ENCODE measurements at regions not wholly inside any gene's neighbourhood (a gene's known extent, or its start where the extent isn't known, plus 50 kb on each side); places are given as distances from the start of the nearest gene placed in this dataset.

- Histone ChIP-seq H3K27me3 (no peaks in the 10 kb centered on the region), H3K36me3 (replicated peaks in 1 of 2; ENCODE audit: insufficient read depth in 1 of 2, low read depth in 2 of 2) (no peaks in the 10 kb centered on the region), H3K4me3 (no peak overlapping the region), H3K9me3 (no peaks in the 10 kb centered on the region), H3K27ac (no peak overlapping the region), H3K4me1 (no peaks in the 10 kb centered on the region)
- DNase-seq (peak in 1 of 4 donors; percentile 12), ATAC-seq (no peak)
- no peak for TF ChIP-seq POLR2A (IDR thresholded peaks at IDR 0.05)
- TF ChIP-seq CTCF (IDR thresholded peaks at IDR 0.05): no peak
- intact Hi-C loops (cut with DNase I): no loop called here
- 65% methylated on average over 7 of the region's 7 CpGs for WGBS, 2 donors
Observed at GRCh38 chrX:142804085-142804484, 221.6 kb upstream of the SPANXN4 start.

GRCh38 chrX:142819461-142819860, 206.3 kb upstream of the SPANXN4 start:
- 87% methylated on average over 4 of the region's 5 CpGs; no CpG with 5 or more reads in 1 of the 2 donors for WGBS, 2 donors

GRCh38 chrX:142828129-142828528, 197.6 kb upstream of the SPANXN4 start:
- WGBS, 2 donors: 50 to 57% methylated on average over 1 of the region's 1 CpG
- no peak for ATAC-seq

More at GRCh38 chrX:142819461-142819860, 206.3 kb upstream of the SPANXN4 start:
- no peaks in the 10 kb centered on the region for H3K36me3 ChIP-seq (replicated peaks in 1 of 2; ENCODE audit: insufficient read depth in 1 of 2, low read depth in 2 of 2)
- TF ChIP-seq CTCF (IDR thresholded peaks at IDR 0.05): no peak
- no peak for TF ChIP-seq POLR2A (IDR thresholded peaks at IDR 0.05)
- no peaks in the 10 kb centered on the region for H3K27me3 ChIP-seq
- no peak for ATAC-seq
- intact Hi-C loops (cut with DNase I): no loop called here
- DNase-seq: no peak
- H3K4me1 ChIP-seq: no peaks in the 10 kb centered on the region
- H3K4me3 ChIP-seq: no peak overlapping the region
- no peaks in the 10 kb centered on the region for H3K9me3 ChIP-seq
- no peak overlapping the region for H3K27ac ChIP-seq

GRCh38 chrX:142831961-142832530, 193.7 kb upstream of the SPANXN4 start:
- intact Hi-C loops (cut with DNase I): no loop called here
- DNase-seq (no peak), ATAC-seq (no peak)
- WGBS, 2 donors: 51 to 53% methylated on average over 3 of the region's 3 CpGs
- Histone ChIP-seq H3K27me3 (no peaks in the 10 kb centered on the region), H3K36me3 (replicated peaks in 1 of 2; ENCODE audit: insufficient read depth in 1 of 2, low read depth in 2 of 2) (no peaks in the 10 kb centered on the region), H3K27ac (no peak overlapping the region), H3K4me3 (no peak overlapping the region), H3K9me3 (no peaks in the 10 kb centered on the region), H3K4me1 (no peaks in the 10 kb centered on the region)
- TF ChIP-seq CTCF (IDR thresholded peaks at IDR 0.05) (no peak), POLR2A (IDR thresholded peaks at IDR 0.05) (no peak)

More at GRCh38 chrX:142828129-142828528, 197.6 kb upstream of the SPANXN4 start:
- intact Hi-C loops (cut with DNase I): no loop called here
- TF ChIP-seq POLR2A (IDR thresholded peaks at IDR 0.05): no peak
- H3K9me3 ChIP-seq: no peaks in the 10 kb centered on the region
- DNase-seq: no peak
- no peaks in the 10 kb centered on the region for H3K36me3 ChIP-seq (replicated peaks in 1 of 2; ENCODE audit: insufficient read depth in 1 of 2, low read depth in 2 of 2)
- no peaks in the 10 kb centered on the region for H3K27me3 ChIP-seq
- H3K27ac ChIP-seq: no peak overlapping the region
- no peak overlapping the region for H3K4me3 ChIP-seq
- no peaks in the 10 kb centered on the region for H3K4me1 ChIP-seq

GRCh38 chrX:142854970-142855369, 170.8 kb upstream of the SPANXN4 start:
- intact Hi-C loops (cut with DNase I): no loop called here
- no peak for DNase-seq
- H3K4me3 ChIP-seq: no peak overlapping the region
- no peaks in the 10 kb centered on the region for H3K36me3 ChIP-seq (replicated peaks in 1 of 2; ENCODE audit: insufficient read depth in 1 of 2, low read depth in 2 of 2)
- TF ChIP-seq POLR2A (IDR thresholded peaks at IDR 0.05): no peak
- TF ChIP-seq CTCF (IDR thresholded peaks at IDR 0.05): no peak
- no peak overlapping the region for H3K27ac ChIP-seq
- WGBS, 2 donors: 59 to 68% methylated on average over 2 of the region's 2 CpGs
- ATAC-seq: no peak
- H3K9me3 ChIP-seq: no peaks in the 10 kb centered on the region
- no peaks in the 10 kb centered on the region for H3K4me1 ChIP-seq
- no peaks in the 10 kb centered on the region for H3K27me3 ChIP-seq
